ENCODE measurements at regions not wholly inside any gene's neighbourhood (a gene's known extent, or its start where the extent isn't known, plus 50 kb on each side); places are given as distances from the start of the nearest gene placed in this dataset.
A peak's percentile ranks its signal among the peaks of the same experiment; 100 is the strongest.

DNA sequence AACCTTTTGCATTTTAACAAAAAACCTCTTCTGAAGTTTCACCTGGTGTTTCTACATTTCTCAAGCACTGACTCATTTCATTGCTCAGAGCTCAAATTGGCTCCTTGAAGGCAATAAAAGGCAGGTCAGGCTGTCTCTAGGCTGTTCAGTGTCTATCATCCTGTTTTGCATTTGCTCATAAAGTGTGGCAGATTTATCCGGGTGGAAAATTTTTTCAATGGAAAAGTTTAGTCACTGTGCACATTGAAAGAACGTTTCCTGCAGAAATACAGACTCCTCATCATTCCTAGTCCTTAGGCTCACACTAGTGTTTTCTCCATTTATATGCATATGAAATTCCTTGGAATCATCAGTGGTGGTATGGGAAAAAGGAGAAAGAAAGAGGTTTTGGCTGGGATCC is 114.2 kb upstream of the DGKB start:
- Histone ChIP-seq H3K4me1 (ENCODE audit: control insufficient read depth, insufficient read depth, low read length) (no peaks in the 10 kb centered on the region), H3K27me3 (ENCODE audit: control insufficient read depth, insufficient read depth, low read length) (no peaks in the 10 kb centered on the region), H3K9me3 (ENCODE audit: control insufficient read depth, insufficient read depth, low read depth, low read length) (no peaks in the 10 kb centered on the region), H3K36me3 (ENCODE audit: control insufficient read depth, insufficient read depth, low read length) (no peaks in the 10 kb centered on the region), H3K4me3 (ENCODE audit: low read depth in 2 of 2, low read length in 2 of 2) (no peak overlapping the region), H3K27ac (ENCODE audit: low read length) (no peak overlapping the region)
- no peak for TF ChIP-seq SIN3A (IDR thresholded peaks at IDR 0.05; ENCODE audit: borderline replicate concordance, insufficient read depth, low read depth, low read length)
- TF ChIP-seq, protein P1, sequence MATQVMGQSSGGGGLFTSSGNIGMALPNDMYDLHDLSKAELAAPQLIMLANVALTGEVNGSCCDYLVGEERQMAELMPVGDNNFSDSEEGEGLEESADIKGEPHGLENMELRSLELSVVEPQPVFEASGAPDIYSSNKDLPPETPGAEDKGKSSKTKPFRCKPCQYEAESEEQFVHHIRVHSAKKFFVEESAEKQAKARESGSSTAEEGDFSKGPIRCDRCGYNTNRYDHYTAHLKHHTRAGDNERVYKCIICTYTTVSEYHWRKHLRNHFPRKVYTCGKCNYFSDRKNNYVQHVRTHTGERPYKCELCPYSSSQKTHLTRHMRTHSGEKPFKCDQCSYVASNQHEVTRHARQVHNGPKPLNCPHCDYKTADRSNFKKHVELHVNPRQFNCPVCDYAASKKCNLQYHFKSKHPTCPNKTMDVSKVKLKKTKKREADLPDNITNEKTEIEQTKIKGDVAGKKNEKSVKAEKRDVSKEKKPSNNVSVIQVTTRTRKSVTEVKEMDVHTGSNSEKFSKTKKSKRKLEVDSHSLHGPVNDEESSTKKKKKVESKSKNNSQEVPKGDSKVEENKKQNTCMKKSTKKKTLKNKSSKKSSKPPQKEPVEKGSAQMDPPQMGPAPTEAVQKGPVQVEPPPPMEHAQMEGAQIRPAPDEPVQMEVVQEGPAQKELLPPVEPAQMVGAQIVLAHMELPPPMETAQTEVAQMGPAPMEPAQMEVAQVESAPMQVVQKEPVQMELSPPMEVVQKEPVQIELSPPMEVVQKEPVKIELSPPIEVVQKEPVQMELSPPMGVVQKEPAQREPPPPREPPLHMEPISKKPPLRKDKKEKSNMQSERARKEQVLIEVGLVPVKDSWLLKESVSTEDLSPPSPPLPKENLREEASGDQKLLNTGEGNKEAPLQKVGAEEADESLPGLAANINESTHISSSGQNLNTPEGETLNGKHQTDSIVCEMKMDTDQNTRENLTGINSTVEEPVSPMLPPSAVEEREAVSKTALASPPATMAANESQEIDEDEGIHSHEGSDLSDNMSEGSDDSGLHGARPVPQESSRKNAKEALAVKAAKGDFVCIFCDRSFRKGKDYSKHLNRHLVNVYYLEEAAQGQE (IDR thresholded peaks at IDR 0.05; ENCODE audit: insufficient read depth in 1 of 2, low read depth in 2 of 2, low read length in 1 of 2) = no peak
- TF ChIP-seq TCF7L2 (IDR thresholded peaks at IDR 0.05; ENCODE audit: low read depth, low read length) = no peak
- TF ChIP-seq, protein P2, sequence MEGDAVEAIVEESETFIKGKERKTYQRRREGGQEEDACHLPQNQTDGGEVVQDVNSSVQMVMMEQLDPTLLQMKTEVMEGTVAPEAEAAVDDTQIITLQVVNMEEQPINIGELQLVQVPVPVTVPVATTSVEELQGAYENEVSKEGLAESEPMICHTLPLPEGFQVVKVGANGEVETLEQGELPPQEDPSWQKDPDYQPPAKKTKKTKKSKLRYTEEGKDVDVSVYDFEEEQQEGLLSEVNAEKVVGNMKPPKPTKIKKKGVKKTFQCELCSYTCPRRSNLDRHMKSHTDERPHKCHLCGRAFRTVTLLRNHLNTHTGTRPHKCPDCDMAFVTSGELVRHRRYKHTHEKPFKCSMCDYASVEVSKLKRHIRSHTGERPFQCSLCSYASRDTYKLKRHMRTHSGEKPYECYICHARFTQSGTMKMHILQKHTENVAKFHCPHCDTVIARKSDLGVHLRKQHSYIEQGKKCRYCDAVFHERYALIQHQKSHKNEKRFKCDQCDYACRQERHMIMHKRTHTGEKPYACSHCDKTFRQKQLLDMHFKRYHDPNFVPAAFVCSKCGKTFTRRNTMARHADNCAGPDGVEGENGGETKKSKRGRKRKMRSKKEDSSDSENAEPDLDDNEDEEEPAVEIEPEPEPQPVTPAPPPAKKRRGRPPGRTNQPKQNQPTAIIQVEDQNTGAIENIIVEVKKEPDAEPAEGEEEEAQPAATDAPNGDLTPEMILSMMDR (IDR thresholded peaks at IDR 0.05) = no peak
- TF ChIP-seq POLR2AphosphoS5 (IDR thresholded peaks at IDR 0.05; ENCODE audit: low read depth, low read length) = no peak
- ChIA-PET CTCF (interaction anchor here (0.6 to 1.1 kb wide), 3 partner anchors 9 to 1726 kb away, joined by 4 to 14 read pairs (median 8); no protein-coding TSS in a partner anchor), POLR2A (no interaction called here)
- intact Hi-C loops (cut with micrococcal nuclease; ENCODE audit: unreplicated experiment) = loop anchor here (2.0 to 10.0 kb wide), 2 partner anchors 298 to 1058 kb away; no protein-coding TSS in a partner anchor
- ATAC-seq = no peak
- no TSS peak for BruUV-seq (replicated peaks)
- DNase-seq (ENCODE audit: low read depth, low spot score) = no peak
- in situ Hi-C loops (cut with HindIII; ENCODE audit: low pct_unique_long_range_greater_than_20kb, low sequenced_read_pairs) = no loop called here

DNA sequence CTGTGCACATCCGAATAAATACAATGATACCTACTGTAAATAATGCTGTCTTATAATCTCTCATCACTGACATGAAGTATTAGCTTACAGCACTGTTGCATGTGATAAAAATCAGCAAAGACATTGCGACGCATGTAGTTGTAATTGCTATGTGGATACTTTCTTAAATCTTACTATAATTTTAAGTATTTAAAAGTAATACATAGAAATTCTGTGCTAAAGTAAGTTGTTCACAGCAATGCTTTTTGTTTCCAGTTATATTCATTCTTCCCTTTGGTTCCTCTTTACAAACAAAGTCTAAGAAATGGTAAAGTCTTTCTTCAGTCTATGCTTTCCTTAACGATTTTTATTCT is 113.7 kb upstream of the DGKB start:
- no peak for ATAC-seq
- intact Hi-C loops (cut with micrococcal nuclease; ENCODE audit: unreplicated experiment) = loop anchor here (2.0 to 10.0 kb wide), 2 partner anchors 297 to 1059 kb away; no protein-coding TSS in a partner anchor
- in situ Hi-C loops (cut with HindIII; ENCODE audit: low pct_unique_long_range_greater_than_20kb, low sequenced_read_pairs) = no loop called here
- no peaks in the 10 kb centered on the region for H3K9me3 ChIP-seq (ENCODE audit: control insufficient read depth, insufficient read depth, low read depth, low read length)
- H3K4me3 ChIP-seq (ENCODE audit: low read depth in 2 of 2, low read length in 2 of 2) = no peak overlapping the region
- TF ChIP-seq, protein P2 (IDR thresholded peaks at IDR 0.05) = peak; percentile 43; the same call in 1 of the 2 replicates
- no peak for TF ChIP-seq TCF7L2 (IDR thresholded peaks at IDR 0.05; ENCODE audit: low read depth, low read length)
- no peak for DNase-seq (ENCODE audit: low read depth, low spot score)
- no peak overlapping the region for H3K27ac ChIP-seq (ENCODE audit: low read length)
- no peaks in the 10 kb centered on the region for H3K36me3 ChIP-seq (ENCODE audit: control insufficient read depth, insufficient read depth, low read length)
- CTCF ChIA-PET = interaction anchor here (0.7 to 1.4 kb wide), 6 partner anchors 8 to 299 kb away, joined by 3 to 12 read pairs (median 5); no protein-coding TSS in a partner anchor
- no peaks in the 10 kb centered on the region for H3K27me3 ChIP-seq (ENCODE audit: control insufficient read depth, insufficient read depth, low read length)
- H3K4me1 ChIP-seq (ENCODE audit: control insufficient read depth, insufficient read depth, low read length) = no peaks in the 10 kb centered on the region
- POLR2A ChIA-PET = interaction anchor here (1.0 kb wide), 1 partner anchor 298 kb away, joined by 3 read pairs; no protein-coding TSS in a partner anchor
- no TSS peak for BruUV-seq (replicated peaks)
